Heart left ventricle (tissue), 16 donors: ENCODE measurements at regions not wholly inside any gene's neighbourhood (a gene's known extent, or its start where the extent isn't known, plus 50 kb on each side); places are given as distances from the start of the nearest gene placed in this dataset.

ENCODE experiments used
- ATAC-seq, 4 donors: fragments of 200-7000 bp; cut with Tn5 transposase; one replicate each; pipeline ENCODE4 v1.9.1; 2020 to 2022; ENCODE audit warnings: moderate library complexity in 4 of 4, mild to moderate bottlenecking in 3 of 4, moderate number of reproducible peaks in 1 of 4
- DNase-seq, 5 donors: peaks; one replicate each; pipeline ENCODE4 v3.0.0-alpha.2; 2020
- H3K27ac ChIP-seq, 12 donors: fragments of 200-600 bp; sonication (generic) in 4 of 12; one replicate each; pipeline versions ENCODE4 v1.5.0 to v1.8.0; 2016 to 2022; ENCODE audit warnings: mild to moderate bottlenecking in 2 of 12
- H3K27me3 ChIP-seq, 9 donors: fragments of 200-600 bp; sonication (generic) in 2 of 9; one replicate each; pipeline versions ENCODE4 v1.5.1 to v1.8.0; 2016 to 2022; ENCODE audit warnings: mild to moderate bottlenecking in 3 of 9
- H3K36me3 ChIP-seq, 9 donors: fragments of 200-600 bp; sonication (generic) in 2 of 9; one replicate each; pipeline versions ENCODE4 v1.5.0 to v1.8.0; 2018 to 2022; ENCODE audit warnings: mild to moderate bottlenecking in 2 of 9
- H3K4me1 ChIP-seq, 12 donors: fragments of 200-600 bp; sonication (generic) in 4 of 12; one replicate each; pipeline versions ENCODE4 v1.5.0 to v1.8.0; 2016 to 2022; ENCODE audit warnings: mild to moderate bottlenecking in 3 of 12
- H3K4me3 ChIP-seq, 12 donors: fragments of 200-600 bp; sonication (generic) in 4 of 12; one replicate each; pipeline versions ENCODE4 v1.5.0 to v1.8.0; 2017 to 2022; ENCODE audit warnings: mild to moderate bottlenecking in 9 of 12, moderate library complexity in 4 of 12
- H3K9me3 ChIP-seq, 12 donors: fragments of 200-600 bp; sonication (generic) in 4 of 12; one replicate each; pipeline versions ENCODE4 v1.5.0 to v1.8.0; 2016 to 2022; ENCODE audit warnings: mild to moderate bottlenecking in 1 of 12
- POLR2A ChIP-seq, 2 donors: fragments of 450-650 bp; IDR thresholded peaks; one replicate each; pipeline ENCODE4 v1.6.1; 2017; ENCODE audit warnings: antibody characterized with exemption in 2 of 2, mild to moderate bottlenecking in 2 of 2, moderate library complexity in 2 of 2
- whole genome bisulfite sequencing, 4 donors: extraction: QIAGEN DNeasy Blood & Tissue Kit in 2 of 4; methylation state at CpG; one replicate each; pipeline versions ENCODE4 v1.1.5 to v1.1.7; 2013 to 2018; 5-methylcytosine and 5-hydroxymethylcytosine counted together
- intact Hi-C, 10 donors: fragments of 100-400 bp; cut with DNase I; formaldehyde crosslinking; loops; one replicate each; pipeline versions ENCODE4 v1.11.1 to v1.14.2; 2022
- TF ChIP-seq, protein P1 (sequence below), 12 donors: fragments of 200-600 bp; sonication (generic) in 4 of 12; IDR thresholded peaks; one replicate each; pipeline versions ENCODE4 v1.5.0 to v1.8.0; 2018 to 2022; ENCODE audit warnings: antibody characterized with exemption in 12 of 12, mild to moderate bottlenecking in 5 of 12
- donor health status: ischemic (EF 13 %, LVEDD 7.1; RV severe dilation, severe dysfunction).
- donor health status: healthy with polysubstance abuse.
- donor health status: DM: no; HTN: yes; CAD: no.
- donor health status: DM: no; HTN: no; CAD: no.
- donor health status: ischemic (EF 25% LVEDD 6.9; RV normal size, moderate dysfunction).
- donor health status: ischemic (EF 25% LVEDD 5.7; RV mildly dilated, moderate dysfunction).
- donor health status: healthy.
- donor health status: DM: yes; HTN: yes; CAD: no.
- donor health status: ischemic (EF 35%, LVEDD 5.7; RV mildly dilated, moderate dysfunction).
- donor health status: nonischemic (EF 11% LVEDD 7.7; RV severe dilation, severe dysfunction).
- donor health status: DM: yes; HTN: yes; CAD: no.
- donor health status: PGD.
- donor health status: ischemic (EF 29% LVEDD 5.4; RV normal size, mild dysfunction).
- donor health status: nonischemic (EF 23%, LVEDD 6.1; RV moderate dilation, normal function).

DNA sequence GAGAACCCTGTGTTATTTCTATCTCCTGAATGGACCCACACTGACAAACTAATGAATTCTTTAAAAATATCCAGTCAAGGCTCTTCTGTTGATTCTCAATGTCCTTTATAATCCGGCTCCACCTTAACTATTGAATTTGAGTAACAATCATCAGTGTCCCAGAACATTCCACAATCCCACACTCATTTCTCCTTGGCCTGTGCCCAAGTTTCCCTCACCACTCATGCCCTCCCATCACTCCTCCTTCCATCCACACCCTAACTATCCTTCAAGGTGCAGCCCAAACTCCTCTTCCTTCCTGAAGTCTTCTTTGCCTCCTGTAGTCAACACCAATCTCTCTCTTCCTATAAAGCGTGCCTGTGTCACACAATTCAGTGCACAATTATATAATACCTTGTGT, 106.1 kb downstream of the NUDT12 start:
- Histone ChIP-seq H3K36me3 (no peaks in the 10 kb centered on the region), H3K27me3 (peaks cover 0 to 6% (median 0%) of the 10 kb centered on the region in 9 donors), H3K4me3 (no peak overlapping the region), H3K27ac (no peak overlapping the region), H3K4me1 (no peaks in the 10 kb centered on the region), H3K9me3 (no peaks in the 10 kb centered on the region)
- WGBS, 4 donors: 85 to 90% (median 87%) methylated on average over 2 of the region's 2 CpGs
- no peak for TF ChIP-seq POLR2A (IDR thresholded peaks at IDR 0.05)
- TF ChIP-seq, protein P1, sequence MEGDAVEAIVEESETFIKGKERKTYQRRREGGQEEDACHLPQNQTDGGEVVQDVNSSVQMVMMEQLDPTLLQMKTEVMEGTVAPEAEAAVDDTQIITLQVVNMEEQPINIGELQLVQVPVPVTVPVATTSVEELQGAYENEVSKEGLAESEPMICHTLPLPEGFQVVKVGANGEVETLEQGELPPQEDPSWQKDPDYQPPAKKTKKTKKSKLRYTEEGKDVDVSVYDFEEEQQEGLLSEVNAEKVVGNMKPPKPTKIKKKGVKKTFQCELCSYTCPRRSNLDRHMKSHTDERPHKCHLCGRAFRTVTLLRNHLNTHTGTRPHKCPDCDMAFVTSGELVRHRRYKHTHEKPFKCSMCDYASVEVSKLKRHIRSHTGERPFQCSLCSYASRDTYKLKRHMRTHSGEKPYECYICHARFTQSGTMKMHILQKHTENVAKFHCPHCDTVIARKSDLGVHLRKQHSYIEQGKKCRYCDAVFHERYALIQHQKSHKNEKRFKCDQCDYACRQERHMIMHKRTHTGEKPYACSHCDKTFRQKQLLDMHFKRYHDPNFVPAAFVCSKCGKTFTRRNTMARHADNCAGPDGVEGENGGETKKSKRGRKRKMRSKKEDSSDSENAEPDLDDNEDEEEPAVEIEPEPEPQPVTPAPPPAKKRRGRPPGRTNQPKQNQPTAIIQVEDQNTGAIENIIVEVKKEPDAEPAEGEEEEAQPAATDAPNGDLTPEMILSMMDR (IDR thresholded peaks at IDR 0.05): no peak
- intact Hi-C loops: no loop called here
- DNase-seq (no peak), ATAC-seq (no peak)

DNA sequence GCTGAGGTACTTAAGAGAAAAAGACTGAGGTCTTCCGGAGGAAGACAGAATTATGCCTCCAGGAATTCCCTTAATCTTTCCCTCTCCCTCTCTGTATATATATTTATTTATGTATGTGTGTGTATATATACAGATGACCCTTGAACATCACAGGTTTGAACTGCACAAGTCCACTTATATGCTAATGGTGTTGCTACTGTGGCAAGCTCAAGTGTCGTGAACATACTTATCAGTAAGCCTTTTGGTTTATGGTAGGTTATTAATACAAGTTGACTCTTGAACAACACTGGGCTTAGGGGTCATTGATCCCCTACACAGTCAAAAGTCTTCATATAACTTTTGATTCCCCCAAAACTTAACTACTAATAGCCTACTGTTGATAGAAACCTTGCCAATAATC, 106.8 kb downstream of the NUDT12 start:
- WGBS, 4 donors: 91 to 95% (median 93%) methylated on average over 2 of the region's 2 CpGs
- Histone ChIP-seq H3K4me1 (no peaks in the 10 kb centered on the region), H3K27ac (no peak overlapping the region), H3K4me3 (no peak overlapping the region), H3K36me3 (no peaks in the 10 kb centered on the region), H3K27me3 (peaks cover 0 to 6% (median 0%) of the 10 kb centered on the region in 9 donors), H3K9me3 (no peaks in the 10 kb centered on the region)
- ATAC-seq (no peak), DNase-seq (no peak)
- TF ChIP-seq, protein P1 (IDR thresholded peaks at IDR 0.05): no peak
- no peak for TF ChIP-seq POLR2A (IDR thresholded peaks at IDR 0.05)
- intact Hi-C loops: no loop called here

DNA sequence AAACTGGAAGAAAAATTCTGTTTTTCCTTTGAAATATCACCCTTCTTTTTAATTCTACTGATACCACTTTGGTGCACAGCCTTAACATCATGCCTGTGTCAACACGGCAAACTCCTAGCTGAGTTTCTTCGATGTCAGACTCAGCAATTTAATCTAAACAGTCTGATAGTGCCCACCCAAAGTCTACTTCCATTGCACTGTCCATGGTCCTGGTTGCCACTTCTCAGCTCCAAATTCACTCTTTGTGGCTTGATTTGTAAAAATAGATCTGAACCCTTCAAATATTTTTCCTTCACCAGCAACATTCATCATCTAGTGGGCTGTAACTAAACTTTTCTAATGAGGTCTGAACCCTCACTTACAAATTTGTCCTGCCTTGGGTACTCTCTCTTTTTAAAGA, 107.8 kb downstream of the NUDT12 start:
- intact Hi-C loops: no loop called here
- no peaks in the 10 kb centered on the region for H3K36me3 ChIP-seq
- H3K4me1 ChIP-seq: peaks cover 0 to 6% (median 0%) of the 10 kb centered on the region in 12 donors
- H3K9me3 ChIP-seq: no peaks in the 10 kb centered on the region
- WGBS, 4 donors: 57 to 69% (median 62%) methylated on average over 2 of the region's 2 CpGs
- peaks cover 0 to 6% (median 0%) of the 10 kb centered on the region in 9 donors for H3K27me3 ChIP-seq
- TF ChIP-seq, protein P1 (IDR thresholded peaks at IDR 0.05): no peak
- TF ChIP-seq POLR2A (IDR thresholded peaks at IDR 0.05): no peak
- H3K27ac ChIP-seq: no peak overlapping the region
- DNase-seq (no peak), ATAC-seq (no peak)
- no peak overlapping the region for H3K4me3 ChIP-seq

DNA sequence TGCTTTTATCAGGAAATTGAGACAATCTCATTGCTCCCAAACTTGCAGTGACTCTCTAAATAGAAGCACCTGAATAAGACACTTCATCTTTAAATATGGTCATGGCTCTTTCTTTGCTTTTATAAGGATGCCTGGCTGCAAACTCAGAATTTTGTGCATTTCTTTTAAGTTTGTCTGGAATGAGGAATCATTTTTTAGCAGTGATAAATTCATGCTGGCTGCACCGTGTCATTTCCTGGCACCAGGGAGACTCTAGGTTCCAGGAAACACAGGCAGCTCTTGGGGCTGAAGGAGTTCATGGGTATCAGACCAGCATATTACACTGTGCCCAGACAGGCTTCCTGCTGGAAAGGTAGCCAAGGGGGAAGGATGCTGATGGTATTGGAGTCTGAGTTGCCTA, 109.9 kb downstream of the NUDT12 start:
- H3K27ac ChIP-seq: no peak overlapping the region
- ATAC-seq: no peak
- H3K4me1 ChIP-seq: peaks cover 0 to 6% (median 0%) of the 10 kb centered on the region in 12 donors
- H3K9me3 ChIP-seq: no peaks in the 10 kb centered on the region
- intact Hi-C loops: no loop called here
- peaks cover 0 to 6% (median 0%) of the 10 kb centered on the region in 9 donors for H3K27me3 ChIP-seq
- H3K36me3 ChIP-seq: no peaks in the 10 kb centered on the region
- no peak overlapping the region for H3K4me3 ChIP-seq
- 10 to 35% (median 18%) methylated on average over 1 of the region's 1 CpG for WGBS, 4 donors
- TF ChIP-seq POLR2A (IDR thresholded peaks at IDR 0.05): no peak
- TF ChIP-seq, protein P1 (IDR thresholded peaks at IDR 0.05): no peak
- no peak for DNase-seq
